SU-DHL-6 (cell line): ENCODE measurements at regions not wholly inside any gene's neighbourhood (a gene's known extent, or its start where the extent isn't known, plus 50 kb on each side); places are given as distances from the start of the nearest gene placed in this dataset.
"Not testable (repeated sequence)": the region's sequence is repeated elsewhere in the genome, so short reads cannot be mapped to it uniquely, and the experiment has no call there.

Source experiments
- EZH2phosphoT487 ChIP-seq: fragments of 200-600 bp; sonication (generic), shearing (Covaris generic); conservative IDR thresholded peaks from 2 replicates; pipeline ENCODE4 v1.6.1; 2018; ENCODE audit warnings: mild to moderate bottlenecking, antibody characterized with exemption, low read length, moderate library complexity, mixed read lengths
- TF ChIP-seq, protein P1 (sequence below): fragments of 200-600 bp; sonication (generic); IDR thresholded peaks from one replicate; pipeline ENCODE4 v1.5.1; 2017; ENCODE audit warnings: antibody characterized with exemption, mild to moderate bottlenecking, low read length, moderate library complexity; ENCODE audit not compliant: insufficient read depth, poor library complexity, severe bottlenecking

DNA sequence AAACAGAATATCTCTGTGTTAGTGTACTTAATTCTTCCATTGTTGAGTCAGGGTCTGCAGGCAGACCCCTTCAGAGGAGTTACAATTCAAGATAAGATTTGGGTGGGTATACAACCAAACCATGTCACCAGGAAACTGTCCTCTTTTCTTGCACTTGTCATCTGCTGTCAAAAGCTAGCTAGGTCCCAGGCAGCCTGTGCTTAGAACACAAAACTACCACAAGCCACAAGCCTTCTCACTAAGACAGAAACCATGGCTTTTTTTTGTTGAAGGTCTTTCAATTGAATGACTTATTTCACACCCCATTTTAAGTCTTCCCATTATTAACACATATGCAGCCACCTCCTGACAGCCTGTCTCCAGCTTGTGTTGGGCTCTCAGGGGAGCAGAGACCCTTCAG lies 2345.1 kb downstream of the TP53TG3F start:
- TF ChIP-seq, protein P1, sequence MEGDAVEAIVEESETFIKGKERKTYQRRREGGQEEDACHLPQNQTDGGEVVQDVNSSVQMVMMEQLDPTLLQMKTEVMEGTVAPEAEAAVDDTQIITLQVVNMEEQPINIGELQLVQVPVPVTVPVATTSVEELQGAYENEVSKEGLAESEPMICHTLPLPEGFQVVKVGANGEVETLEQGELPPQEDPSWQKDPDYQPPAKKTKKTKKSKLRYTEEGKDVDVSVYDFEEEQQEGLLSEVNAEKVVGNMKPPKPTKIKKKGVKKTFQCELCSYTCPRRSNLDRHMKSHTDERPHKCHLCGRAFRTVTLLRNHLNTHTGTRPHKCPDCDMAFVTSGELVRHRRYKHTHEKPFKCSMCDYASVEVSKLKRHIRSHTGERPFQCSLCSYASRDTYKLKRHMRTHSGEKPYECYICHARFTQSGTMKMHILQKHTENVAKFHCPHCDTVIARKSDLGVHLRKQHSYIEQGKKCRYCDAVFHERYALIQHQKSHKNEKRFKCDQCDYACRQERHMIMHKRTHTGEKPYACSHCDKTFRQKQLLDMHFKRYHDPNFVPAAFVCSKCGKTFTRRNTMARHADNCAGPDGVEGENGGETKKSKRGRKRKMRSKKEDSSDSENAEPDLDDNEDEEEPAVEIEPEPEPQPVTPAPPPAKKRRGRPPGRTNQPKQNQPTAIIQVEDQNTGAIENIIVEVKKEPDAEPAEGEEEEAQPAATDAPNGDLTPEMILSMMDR, result not testable (repeated sequence)
- not testable (repeated sequence) for TF ChIP-seq EZH2phosphoT487
